ENCODE measurements at regions not wholly inside any gene's neighbourhood (a gene's known extent, or its start where the extent isn't known, plus 50 kb on each side); places are given as distances from the start of the nearest gene placed in this dataset.

DNA sequence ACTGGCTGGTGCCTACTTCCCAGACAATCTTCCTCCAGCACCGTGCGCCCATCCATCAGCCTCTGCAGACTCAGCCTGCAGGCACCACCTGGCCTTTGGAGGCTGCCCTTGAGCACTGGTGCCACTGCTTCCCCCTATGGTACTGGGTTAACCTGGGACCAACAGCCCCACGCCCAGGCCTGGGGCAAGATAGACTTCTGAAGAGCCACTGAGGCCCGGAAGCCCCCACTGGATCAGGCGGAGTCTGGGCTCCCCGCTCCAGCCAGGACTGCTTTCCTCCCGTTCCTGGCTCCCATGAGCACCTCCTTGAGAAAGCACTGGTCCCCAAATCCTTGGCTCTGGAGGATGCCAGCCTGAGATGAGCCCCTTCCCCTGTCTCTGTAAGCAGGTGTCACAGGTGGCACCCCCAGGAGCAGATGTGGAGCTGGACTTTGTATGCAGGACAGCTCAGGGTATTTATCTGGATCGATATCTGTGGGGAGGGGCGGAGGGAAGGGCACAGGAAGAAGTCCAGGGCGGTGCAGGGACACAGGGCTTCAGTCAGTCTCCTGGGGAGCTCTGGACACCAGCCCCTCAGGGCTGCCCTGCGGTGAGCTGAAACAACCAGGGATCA is 206.5 kb upstream of the PPP2R2D start:
- no peak for DNase-seq

DNA sequence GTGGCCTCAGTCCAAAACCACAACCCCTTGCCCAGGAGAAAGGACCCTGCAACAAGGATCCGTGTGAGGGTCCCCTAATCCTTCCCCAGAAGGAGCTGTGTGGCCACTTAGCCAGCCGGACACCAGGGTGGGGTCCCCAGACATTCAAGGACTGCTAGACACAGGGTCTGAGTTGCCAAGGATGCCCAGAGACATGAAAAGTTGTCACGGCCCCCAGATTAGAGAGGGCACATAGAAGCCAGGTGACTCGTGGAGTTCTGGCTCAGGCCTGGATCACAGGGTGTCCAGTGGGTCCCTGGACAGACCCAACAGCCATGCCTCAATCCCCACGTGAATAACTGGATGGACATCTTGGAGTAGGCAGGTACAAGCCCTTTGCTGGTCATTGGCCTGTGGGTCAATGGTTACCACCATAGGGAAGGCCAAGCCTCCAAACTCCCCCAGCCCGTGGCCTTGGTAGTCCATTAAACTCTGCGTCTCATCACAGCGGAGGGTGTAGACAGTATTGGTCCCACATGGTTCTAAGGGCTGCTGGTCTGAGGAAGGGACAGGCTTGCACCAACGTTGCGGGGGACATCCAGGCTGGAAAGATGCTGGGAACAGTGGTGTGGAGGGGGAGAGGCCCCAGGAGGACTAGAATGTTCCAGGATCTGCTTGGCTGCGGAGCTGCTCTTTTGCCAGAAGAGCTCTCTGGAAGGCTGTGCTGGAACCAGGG is 205.9 kb upstream of the PPP2R2D start:
- DNase-seq = no peak

DNA sequence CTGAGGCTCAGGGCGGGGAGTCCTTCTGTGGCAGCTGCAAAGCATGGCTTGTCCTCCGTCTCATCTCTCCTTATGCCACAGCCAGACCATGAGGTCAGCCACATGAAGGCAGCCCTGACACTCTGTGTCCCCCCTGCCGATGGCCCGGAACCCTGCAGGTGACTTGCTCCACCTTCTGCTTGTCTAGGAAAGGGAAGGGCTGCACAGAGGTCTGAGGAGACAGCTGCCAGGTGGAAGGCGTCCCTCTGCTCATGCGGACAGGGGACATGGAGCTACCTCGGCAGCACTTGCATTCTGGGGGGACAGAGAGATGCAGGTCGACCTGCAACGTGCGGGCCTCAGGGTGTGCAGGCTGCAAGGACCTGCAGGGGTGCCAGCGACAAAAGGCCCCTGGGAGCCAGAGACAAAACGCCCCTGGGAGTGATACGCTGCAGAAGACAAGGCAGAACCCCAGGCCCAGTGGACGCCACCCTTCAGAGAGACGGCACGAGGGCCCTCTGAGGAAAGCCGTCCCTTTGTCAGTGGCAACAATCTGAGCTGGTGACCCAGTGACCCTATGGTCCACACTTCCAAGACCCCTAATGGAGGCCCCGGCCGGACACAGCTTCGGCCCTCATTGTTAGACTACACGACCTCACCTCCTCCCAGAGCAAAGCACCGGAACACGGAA is 205.2 kb upstream of the PPP2R2D start:
- DNase-seq = no peak

DNA sequence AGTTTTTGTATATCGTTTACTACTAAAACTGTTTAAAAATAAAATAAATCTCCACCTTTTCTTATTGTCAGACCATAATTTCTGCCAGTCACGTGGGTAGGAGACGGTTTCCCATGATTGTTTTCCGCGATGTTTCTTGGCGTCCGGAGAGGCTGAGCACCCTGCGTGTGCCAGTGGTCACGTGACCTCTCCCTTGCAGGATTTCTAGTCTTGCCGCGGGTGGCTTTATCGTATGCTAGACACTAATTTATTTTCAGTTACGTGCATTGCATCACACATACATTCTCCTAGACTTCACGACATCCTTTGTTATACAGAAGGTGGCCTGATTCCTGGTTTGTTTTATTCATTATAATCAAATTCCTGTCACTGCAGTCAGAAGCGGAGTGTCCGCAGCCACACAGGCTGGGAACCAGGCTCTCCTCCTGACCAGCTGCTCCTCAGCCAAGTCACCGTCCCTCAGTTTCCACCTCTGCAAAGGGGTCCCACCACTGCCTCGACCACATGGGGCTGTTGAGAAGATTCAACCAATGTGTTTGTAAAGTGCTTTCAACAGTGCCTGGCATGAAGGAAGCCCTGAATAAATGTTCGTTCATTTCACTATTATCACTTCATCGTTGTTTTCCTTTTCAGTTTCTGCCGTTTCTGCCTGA is 203.2 kb upstream of the PPP2R2D start:
- no peak for DNase-seq

DNA sequence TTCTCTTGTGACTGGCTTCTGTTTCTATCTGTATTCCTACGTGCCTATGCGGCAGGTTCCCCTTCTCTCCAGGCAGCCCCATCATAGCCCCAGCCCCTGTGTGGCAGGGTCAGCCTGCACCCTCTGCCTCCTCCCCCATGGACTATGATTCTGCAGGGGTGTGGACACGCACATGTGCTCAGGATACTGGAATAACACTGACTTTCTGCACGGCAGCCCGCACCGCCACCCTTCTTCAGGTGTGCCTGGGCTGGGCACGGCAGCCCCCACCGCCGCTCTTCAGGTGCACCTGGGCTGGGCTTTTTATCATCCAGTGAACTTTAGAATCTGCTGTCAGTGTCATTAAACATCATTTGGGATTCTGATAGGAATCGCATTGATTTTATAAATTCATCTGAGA is 202.6 kb upstream of the PPP2R2D start:
- no peak for DNase-seq

DNA sequence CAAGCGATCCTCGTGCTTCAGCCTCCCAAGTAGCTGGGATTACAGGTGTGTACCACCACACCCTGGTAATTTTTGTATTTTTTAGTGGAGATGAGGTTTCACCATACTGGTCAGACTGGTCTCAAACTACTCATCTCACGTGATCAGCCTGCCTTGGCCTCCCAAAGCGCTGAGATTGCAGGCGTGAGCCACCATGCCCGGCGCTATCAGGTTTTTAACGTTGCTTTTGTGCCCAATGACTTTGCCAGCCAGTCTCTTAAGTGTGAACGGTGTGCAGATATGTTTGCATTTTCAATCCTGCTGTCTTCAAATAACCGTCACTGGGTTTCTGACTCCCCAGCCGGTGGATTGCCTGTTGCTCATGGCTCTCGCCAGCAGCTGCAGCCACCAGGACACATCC is 201.8 kb upstream of the PPP2R2D start:
- DNase-seq = no peak

DNA sequence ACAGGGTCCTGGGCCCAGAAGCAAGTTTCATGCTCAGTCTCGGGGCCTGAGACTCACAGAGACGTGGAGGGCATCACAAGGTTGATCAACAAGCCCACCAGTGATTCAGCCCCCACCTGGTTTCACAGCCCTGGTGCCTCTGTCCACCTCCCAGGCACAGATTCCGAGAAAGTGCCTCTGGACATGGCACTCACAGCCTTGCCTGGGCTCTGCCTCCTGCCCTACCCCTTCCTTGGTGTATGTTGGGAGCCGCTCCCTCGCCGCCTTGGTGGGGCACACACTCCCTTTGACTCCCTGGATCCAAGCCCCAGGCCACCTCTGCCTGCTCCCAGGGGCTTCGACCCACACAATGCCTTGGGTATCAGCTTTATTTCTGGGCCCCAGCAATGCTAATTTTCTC is 200.8 kb upstream of the PPP2R2D start:
- no peak for DNase-seq

DNA sequence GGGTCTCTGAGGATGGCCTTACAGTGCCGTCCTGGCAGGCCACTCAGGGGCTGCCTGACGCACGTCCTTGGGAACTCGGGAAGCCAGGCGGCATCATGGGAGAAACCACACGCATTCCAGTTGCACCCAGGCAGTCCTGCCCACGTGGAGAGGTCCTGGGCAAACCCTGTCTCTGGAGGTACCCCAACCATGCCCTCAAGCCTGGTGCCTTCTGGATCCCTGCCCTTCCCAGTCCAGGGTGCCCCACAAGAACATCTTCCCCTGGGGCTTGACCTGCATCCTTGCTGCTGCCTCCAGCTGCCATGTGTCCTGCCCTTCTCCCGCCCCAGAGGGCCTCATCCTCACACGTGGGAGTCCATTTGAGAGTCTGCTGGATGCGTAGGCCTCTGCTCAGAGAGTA is 200.3 kb upstream of the PPP2R2D start:
- DNase-seq = no peak

DNA sequence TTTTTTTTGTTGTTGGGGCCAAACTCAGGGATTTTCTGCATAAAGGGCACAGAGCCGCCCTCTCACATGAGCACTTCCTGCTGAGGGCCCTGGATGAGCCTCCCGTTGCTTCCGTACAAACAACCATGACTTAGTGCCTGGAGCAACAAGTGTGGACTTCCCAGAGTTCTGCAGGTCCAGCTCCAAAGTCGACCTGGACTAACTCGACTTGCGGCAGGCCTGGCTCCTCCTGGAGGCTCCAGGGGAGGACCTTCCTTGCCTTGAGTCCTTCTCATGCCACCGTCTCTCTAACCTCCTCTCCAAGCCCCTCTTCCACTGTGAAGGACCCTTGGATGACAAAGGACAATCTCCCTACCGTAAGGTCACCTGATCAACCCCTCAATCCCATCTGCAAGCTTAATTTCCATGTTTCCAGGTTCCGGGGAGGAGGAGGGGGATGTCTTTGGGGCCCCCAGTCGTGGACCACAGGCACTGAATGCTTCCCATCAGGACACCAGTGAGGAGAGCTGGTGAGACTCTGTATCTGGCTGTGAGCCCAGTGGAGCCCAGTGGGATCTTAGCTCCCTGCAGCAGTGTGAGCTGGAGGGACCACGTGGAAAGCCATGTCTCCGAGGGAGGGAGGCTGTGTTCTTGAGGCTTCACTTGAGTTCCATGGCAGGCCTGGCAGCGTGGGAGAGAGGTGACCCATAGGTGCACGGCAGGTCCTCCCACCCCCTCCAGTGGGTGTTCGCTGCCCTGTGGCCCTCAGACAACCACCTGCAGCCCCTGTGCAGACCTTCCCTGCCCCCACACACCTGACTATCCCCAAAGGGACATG is 199.5 kb upstream of the PPP2R2D start:
- no peak for DNase-seq

DNA sequence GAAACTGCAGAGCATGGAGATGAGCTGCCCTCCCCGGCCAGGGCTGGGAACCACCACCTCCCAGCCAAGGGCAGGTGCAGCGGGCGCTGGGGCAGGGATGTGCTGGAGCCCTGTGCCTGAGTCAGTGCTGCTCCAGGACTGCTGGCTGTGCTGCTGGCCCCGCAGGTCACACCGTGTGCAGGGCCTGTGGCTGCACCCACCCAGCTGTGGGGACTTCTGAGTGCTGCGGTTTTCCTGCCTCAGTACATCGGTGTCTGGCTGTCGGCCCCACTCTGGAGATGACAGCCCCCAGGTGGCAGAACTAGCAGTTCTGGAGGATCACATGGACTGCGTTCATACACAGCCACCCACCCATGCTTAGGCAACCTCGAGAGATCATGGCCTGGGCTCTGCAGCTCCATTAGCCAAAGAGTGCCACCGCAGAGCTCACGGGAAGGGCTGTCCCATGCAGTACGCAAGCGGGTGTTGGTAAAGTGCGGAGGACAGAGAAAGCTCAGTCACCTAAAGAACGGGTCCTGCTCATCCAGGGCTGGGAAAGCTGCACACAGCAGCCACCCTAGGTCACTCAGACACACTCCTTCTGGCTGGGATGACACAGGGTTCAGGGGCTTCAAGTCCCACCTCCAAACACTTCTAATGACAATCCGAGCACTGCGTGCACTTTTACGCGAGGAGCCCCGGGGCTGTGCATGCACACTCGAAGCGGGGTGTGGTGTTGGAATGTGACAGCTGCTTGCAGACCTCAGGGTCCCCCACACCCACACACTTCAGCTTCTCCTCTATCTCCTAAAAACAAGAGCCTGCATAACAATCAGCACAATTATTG is 198.1 kb upstream of the PPP2R2D start:
- DNase-seq = no peak

DNA sequence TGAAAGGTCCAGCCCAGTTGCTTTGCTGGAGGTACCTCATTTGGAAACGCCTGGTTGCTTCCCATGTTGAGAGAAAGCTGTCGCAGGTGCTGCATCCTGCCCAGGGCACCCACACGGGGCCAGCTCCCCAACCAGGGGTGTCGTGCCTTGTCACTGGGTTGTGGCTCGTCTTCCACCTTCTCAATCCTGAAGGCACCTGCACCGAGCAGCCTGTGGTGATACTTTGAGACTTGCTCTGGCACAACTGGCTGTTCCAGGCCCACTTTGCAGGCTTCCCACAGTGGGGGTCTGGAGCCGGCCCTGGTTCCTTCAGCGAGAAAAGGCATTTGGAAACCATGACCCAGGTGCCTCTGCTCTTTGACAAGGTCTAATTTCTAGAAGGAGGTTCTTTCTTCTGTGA is 197.3 kb upstream of the PPP2R2D start:
- DNase-seq = no peak

DNA sequence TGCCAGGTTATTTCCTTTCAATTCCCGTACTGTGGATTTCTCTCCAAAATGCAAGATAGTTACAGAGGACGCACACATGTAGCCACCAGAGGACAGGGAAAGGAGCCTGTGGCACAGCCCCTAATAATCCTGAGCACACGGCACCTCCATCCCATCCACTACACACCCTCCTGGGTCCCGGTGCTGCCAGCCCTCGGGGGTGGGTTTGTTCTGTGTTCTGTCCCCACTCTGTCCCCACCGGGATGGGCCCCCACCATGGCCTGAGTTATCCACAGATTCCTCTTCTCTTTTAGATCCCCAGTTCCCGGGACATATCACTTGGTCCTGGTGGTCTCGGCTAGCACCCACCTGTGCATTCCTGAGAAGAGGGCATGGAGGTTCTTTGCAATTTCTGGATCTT is 196.9 kb upstream of the PPP2R2D start:
- DNase-seq = no peak

DNA sequence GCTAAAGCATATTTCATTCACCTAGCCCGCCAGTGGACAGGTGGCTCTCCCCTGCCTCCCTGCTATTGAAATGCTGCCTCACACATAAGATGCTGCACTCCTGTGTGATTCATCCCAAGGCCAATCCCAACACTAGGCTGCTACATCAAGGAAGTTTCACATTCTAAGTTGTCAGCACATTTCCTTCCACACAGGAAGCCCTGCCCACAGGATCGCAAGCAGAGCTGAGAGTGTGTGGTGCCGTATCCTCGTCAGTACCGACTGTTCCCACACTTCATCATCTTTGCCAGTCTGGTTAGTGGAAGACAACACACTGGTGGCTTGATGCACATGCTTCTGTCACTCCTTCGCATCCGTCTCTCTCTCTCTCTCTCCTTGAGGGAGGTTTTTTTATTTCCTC is 194.3 kb upstream of the PPP2R2D start:
- no peak for DNase-seq

DNA sequence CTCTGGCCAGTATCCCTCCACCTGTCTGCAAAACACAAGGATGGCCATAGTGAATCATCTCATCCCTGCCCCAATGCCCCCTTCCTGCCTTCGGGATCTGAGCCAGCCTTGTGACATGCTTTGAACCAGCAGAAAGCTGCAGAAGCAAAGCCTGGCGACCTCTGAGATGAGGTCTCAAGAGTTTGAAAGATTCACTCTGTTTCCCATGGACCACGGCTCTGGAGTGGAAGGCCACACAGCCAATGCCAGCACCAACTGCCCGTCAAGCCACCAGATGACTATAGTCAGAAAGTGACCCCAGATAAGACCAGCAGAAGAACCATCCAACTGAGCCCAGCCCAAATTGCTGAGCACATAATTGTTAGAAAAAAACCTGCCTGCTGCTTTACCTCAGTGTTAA is 193.9 kb upstream of the PPP2R2D start:
- no peak for DNase-seq

DNA sequence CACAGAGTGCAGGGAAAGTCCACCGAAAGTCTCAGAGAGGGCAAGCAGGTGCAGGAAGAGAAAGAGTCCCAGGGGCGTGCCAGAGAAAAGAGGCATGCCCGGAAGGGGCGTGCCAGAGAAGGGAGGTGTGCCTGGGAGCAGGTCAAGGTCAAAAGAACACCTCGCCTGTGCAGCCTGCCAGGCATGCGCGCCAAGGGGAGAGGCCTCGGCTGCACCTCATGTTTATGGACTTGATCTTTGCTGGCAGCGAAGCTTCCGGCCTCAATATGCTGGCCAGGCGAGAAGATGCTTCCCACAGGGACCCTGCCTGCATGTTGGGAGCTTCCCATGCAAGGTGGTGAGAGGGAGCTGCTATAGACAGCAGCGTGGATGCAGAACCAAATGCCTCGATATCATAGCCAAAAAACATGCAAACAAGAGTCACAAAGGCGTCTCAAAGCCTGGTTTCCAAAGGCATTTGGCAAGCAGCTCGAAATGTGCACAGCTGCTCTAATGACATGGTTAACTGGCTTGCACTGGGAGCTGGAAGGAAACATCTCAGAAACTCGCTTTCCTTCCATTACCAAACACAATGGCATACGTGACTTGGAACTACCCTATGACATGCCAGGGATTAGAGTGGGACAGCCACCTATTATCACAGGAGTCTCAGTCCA is 192.5 kb upstream of the PPP2R2D start:
- no peak for DNase-seq

DNA sequence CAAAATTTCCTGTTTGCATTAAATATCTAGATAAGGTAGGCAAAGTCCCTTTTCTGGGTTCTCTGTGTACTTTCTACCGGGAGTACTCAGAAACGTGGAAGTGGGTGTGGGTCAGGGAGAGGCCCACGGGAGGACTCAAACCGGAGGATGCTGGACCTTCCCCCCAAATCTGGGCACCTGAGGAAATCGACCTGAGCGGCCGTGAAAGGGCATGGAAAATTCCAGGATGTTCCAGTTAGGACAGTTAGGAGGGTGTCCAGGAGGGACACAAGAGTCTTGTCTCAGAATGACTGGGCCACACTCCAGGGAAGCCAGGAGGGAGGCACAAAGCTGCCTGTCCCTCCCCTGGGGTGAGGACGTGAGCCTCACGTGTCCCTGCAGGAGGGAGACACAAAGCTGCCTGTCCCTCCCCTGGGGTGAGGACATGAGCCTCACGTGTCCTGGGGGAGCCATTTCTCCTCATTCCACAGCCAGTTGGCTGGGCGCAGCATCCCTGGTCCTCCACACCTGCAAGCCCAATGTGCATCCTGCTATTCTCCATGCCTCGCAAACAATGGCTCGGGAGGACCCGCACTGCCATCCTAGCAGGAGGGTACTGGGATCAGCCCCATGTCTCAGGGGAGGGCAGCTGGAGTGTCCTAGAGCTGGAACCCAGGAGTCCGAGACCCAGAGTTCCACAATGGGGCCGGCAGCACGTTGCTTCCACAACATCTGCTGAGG is 190.5 kb upstream of the PPP2R2D start:
- no peak for DNase-seq

DNA sequence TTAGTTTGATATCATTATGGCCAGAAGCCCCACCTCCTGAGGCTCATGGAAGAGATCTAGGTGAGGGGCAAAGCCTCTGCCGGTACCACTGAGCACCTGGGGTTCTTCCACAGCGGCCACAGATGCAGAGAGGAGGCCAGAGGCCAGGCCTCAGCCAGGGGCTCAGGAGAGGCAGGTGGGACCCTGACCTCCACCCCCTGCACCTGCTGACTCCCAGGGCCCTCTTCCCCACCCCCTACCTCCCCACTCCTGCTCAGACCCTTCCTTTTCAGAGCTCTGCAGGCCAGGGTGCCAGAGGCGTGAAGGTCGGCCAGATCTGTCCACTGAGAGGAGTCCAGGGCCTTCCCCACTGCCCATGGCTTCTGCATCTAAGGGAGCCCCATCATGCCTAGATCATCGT is 178.7 kb upstream of the PPP2R2D start:
- no peak for DNase-seq

DNA sequence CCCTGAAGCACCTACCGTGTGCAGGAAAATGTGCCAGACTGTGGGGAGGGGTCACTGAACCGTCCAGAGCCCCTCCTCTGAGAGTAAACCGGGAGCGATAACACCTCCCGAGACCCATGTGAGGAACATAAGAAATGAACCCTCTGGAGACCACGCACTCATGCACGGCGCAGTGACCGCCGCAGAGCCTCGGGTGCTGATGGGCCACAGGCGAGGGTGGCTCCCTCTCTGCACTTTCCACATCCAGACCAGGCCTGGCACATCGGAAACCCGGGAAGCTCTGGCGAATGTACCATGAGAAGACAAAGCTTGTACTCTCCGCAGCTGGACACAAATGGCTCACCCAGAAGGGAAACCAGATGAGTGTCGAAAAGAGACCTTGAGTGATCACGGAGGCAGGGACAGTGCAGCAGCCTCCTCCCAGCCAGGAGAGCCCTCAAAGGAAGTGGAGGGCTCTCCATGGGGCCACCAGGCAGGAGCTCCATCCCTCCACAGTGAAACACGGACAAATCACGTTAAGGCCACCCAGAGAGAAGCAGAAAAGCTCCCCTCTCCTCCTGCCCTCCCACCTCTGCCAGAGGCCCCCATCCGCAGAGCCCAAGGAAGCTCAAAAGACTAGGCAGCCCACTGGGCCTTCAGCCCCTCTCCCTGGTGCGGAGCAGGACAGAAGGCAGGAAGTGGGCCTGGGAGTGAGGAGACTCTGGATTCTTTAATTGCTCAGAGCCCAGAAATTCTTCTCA is 178.1 kb upstream of the PPP2R2D start:
- DNase-seq = no peak

DNA sequence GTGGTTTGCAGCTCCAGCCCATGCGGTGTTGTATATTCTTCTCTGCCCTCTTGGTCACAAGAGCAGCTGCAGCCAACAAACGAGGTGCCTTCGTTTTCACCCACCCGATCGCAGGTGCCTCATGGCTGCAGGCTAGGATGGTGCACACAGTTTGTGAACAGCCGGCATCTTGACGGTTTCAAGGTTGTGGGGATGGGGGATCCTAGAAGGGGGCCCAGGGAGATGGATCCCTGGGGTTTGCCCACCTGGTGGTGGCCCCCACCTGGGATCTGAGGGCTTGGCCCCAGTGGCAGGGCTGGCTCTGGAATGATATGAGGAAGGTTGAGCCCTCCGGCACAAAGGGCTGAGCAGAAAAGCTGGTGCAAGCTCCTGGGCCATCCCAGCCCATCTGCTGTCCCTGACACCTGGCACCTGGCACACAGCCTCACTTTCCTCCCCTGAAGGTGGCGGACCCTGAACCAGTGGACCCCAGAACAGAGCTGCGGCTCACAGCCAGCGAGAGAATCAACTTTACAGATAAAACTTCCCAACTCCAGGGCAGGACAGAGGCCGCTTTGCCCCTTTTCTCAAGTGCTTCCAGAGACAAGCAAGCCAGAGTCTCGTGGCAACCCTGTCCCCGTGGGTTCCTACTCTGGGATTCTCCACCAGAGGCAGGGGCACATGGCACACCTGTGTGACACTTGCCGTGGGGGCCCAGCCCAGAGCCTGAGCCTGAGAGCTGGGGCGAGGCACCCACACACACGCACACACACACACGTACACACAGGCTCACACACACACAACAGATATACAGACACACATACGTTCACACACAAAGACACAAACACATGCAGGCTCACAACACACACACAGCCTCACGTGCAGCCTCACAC is 177.3 kb upstream of the PPP2R2D start:
- DNase-seq = no peak
